ENCODE measurements at regions not wholly inside any gene's neighbourhood (a gene's known extent, or its start where the extent isn't known, plus 50 kb on each side); places are given as distances from the start of the nearest gene placed in this dataset.

- no peak for DNase-seq (ENCODE audit: low spot score)
- Mint-ChIP-seq H3K9me3 (ENCODE audit: low read depth) (no peaks in the 10 kb centered on the region), H3K27me3 (ENCODE audit: low read depth) (peaks cover 6% of the 10 kb centered on the region), H3K4me1 (ENCODE audit: low read depth) (no peaks in the 10 kb centered on the region), H3K36me3 (ENCODE audit: low read depth) (no peaks in the 10 kb centered on the region), H3K4me3 (ENCODE audit: unreplicated experiment) (no peak overlapping the region), H3K27ac (ENCODE audit: unreplicated experiment) (no peak overlapping the region)
- no peak for TF ChIP-seq CTCF (IDR thresholded peaks at IDR 0.05)
Measured at GRCh38 chr9:83140061-83140460, 77.1 kb upstream of the RASEF start.

- no peak overlapping the region for H3K4me3 Mint-ChIP-seq (ENCODE audit: unreplicated experiment)
- TF ChIP-seq CTCF (IDR thresholded peaks at IDR 0.05) = no peak
- no peaks in the 10 kb centered on the region for H3K36me3 Mint-ChIP-seq (ENCODE audit: low read depth)
Measured at GRCh38 chr9:83138422-83139135, 75.6 kb upstream of the RASEF start.

GRCh38 chr9:83133316-83133715 is 70.4 kb upstream of the RASEF start:
- no peak for DNase-seq (ENCODE audit: low spot score)
- Mint-ChIP-seq H3K4me1 (ENCODE audit: low read depth) (no peaks in the 10 kb centered on the region), H3K27ac (ENCODE audit: unreplicated experiment) (no peak overlapping the region), H3K4me3 (ENCODE audit: unreplicated experiment) (no peak overlapping the region), H3K27me3 (ENCODE audit: low read depth) (peaks cover 4% of the 10 kb centered on the region), H3K9me3 (ENCODE audit: low read depth) (no peaks in the 10 kb centered on the region), H3K36me3 (ENCODE audit: low read depth) (no peaks in the 10 kb centered on the region)
- no peak for TF ChIP-seq CTCF (IDR thresholded peaks at IDR 0.05)

More at GRCh38 chr9:83138422-83139135, 75.6 kb upstream of the RASEF start:
- Mint-ChIP-seq H3K4me1 (ENCODE audit: low read depth) (no peaks in the 10 kb centered on the region), H3K27me3 (ENCODE audit: low read depth) (peaks cover 6% of the 10 kb centered on the region), H3K27ac (ENCODE audit: unreplicated experiment) (no peak overlapping the region), H3K9me3 (ENCODE audit: low read depth) (no peaks in the 10 kb centered on the region)
- DNase-seq (ENCODE audit: low spot score) = no peak

GRCh38 chr9:83132768-83133167 is 69.8 kb upstream of the RASEF start:
- no peak overlapping the region for H3K27ac Mint-ChIP-seq (ENCODE audit: unreplicated experiment)
- no peak overlapping the region for H3K4me3 Mint-ChIP-seq (ENCODE audit: unreplicated experiment)
- H3K36me3 Mint-ChIP-seq (ENCODE audit: low read depth) = no peaks in the 10 kb centered on the region
- H3K27me3 Mint-ChIP-seq (ENCODE audit: low read depth) = peaks cover 4% of the 10 kb centered on the region
- no peaks in the 10 kb centered on the region for H3K4me1 Mint-ChIP-seq (ENCODE audit: low read depth)
- H3K9me3 Mint-ChIP-seq (ENCODE audit: low read depth) = no peaks in the 10 kb centered on the region
- no peak for TF ChIP-seq CTCF (IDR thresholded peaks at IDR 0.05)
- no peak for DNase-seq (ENCODE audit: low spot score)

- Mint-ChIP-seq H3K4me3 (ENCODE audit: unreplicated experiment) (no peak overlapping the region), H3K4me1 (ENCODE audit: low read depth) (no peaks in the 10 kb centered on the region), H3K27me3 (ENCODE audit: low read depth) (peaks cover 4% of the 10 kb centered on the region), H3K9me3 (ENCODE audit: low read depth) (no peaks in the 10 kb centered on the region), H3K27ac (ENCODE audit: unreplicated experiment) (no peak overlapping the region), H3K36me3 (ENCODE audit: low read depth) (no peaks in the 10 kb centered on the region)
- TF ChIP-seq CTCF (IDR thresholded peaks at IDR 0.05) = no peak
- DNase-seq (ENCODE audit: low spot score) = no peak
Measured at GRCh38 chr9:83130541-83130940, 67.6 kb upstream of the RASEF start.

All from chondrocyte (in vitro differentiated cells).